ENCODE measurements at regions not wholly inside any gene's neighbourhood (a gene's known extent, or its start where the extent isn't known, plus 50 kb on each side); places are given as distances from the start of the nearest gene placed in this dataset.

DNA sequence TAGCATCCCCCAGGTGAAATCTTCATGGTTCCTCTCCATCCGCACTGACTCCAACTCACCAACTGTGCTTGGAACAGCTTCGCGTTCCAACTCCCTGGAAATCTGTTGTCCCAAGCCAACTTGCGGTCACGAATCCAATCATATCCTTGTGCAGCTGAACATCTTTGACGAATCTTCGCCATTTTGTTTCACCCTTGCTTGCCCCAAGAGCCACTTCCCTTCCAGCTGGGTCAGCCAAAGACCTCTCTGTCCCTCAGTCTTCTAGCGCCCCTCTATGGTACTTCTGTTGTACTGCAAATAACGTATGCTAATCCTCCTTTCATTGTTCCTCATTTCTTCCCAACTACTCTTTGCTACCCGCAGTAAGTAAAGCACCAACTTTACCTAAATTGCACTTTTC lies 61.0 kb upstream of the TARS1 start:
- no peak for DNase-seq

DNA sequence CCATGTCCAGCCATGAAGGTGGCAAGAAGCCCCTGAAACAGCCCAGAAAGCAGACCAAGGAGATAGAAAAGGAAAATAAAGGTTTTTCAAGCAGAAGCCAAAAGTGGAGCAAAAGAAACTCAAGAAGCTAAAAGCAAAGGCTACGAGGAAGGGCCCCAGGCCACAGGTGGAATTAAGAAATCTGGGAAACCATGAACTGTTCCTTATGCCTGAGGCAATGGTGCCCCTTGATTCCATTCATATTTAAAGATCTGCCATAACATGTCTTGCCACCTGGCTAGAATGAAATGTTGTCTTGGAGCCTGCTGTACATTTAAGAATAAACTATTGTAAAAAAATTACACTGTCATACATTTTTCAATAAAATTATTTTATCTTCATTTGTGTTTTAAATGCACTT lies 59.5 kb upstream of the TARS1 start:
- no peak for DNase-seq
